Activated CD4-positive, alpha-beta T cell treated with anti-CD3 and anti-CD28 coated beads, Interleukin-2, Interleukin-4, amounts not matched to agents 100 ng/mL and 50 ng/mL, durations not matched to agents 16 hours and 8 hours (primary cell): ENCODE measurements at regions not wholly inside any gene's neighbourhood (a gene's known extent, or its start where the extent isn't known, plus 50 kb on each side); places are given as distances from the start of the nearest gene placed in this dataset.

Experiments
- DNase-seq: peaks from one replicate; pipeline ENCODE4 v3.0.0-alpha.2; 2020; ENCODE audit warnings: low spot score

- DNase-seq, result no peak
Observed at GRCh38 chr3:84439476-84439875, 519.3 kb upstream of the CADM2 start.

- DNase-seq, result no peak
Observed at GRCh38 chr3:84440291-84440690, 518.5 kb upstream of the CADM2 start.

- no peak for DNase-seq
Observed at GRCh38 chr3:84442533-84442932, 516.3 kb upstream of the CADM2 start.

- no peak for DNase-seq
Observed at GRCh38 chr3:84444726-84445521, 513.9 kb upstream of the CADM2 start.

- no peak for DNase-seq
Observed at GRCh38 chr3:84487296-84487695, 471.5 kb upstream of the CADM2 start.

GRCh38 chr3:84504761-84505160 is 454.0 kb upstream of the CADM2 start:
- DNase-seq, result no peak

- DNase-seq, result no peak
Observed at GRCh38 chr3:84510007-84510406, 448.8 kb upstream of the CADM2 start.

- no peak for DNase-seq
Observed at GRCh38 chr3:84522893-84523292, 435.9 kb upstream of the CADM2 start.

GRCh38 chr3:84536916-84537315 is 421.9 kb upstream of the CADM2 start:
- no peak for DNase-seq

- no peak for DNase-seq
Observed at GRCh38 chr3:84538597-84538996, 420.2 kb upstream of the CADM2 start.

- no peak for DNase-seq
Observed at GRCh38 chr3:84547207-84547606, 411.6 kb upstream of the CADM2 start.

GRCh38 chr3:84547971-84548970 is 410.5 kb upstream of the CADM2 start:
- DNase-seq, result peak; percentile 14

GRCh38 chr3:84555629-84556028 is 403.2 kb upstream of the CADM2 start:
- DNase-seq, result no peak

- DNase-seq, result no peak
Observed at GRCh38 chr3:84566256-84566655, 392.5 kb upstream of the CADM2 start.

GRCh38 chr3:84567796-84568195 is 391.0 kb upstream of the CADM2 start:
- DNase-seq, result no peak

- DNase-seq, result no peak
Observed at GRCh38 chr3:84573962-84574361, 384.8 kb upstream of the CADM2 start.

- DNase-seq, result no peak
Observed at GRCh38 chr3:84586427-84586826, 372.4 kb upstream of the CADM2 start.

- no peak for DNase-seq
Observed at GRCh38 chr3:84600703-84601225, 358.0 kb upstream of the CADM2 start.

- no peak for DNase-seq
Observed at GRCh38 chr3:84601303-84601702, 357.5 kb upstream of the CADM2 start.

GRCh38 chr3:84621823-84622222 is 337.0 kb upstream of the CADM2 start:
- DNase-seq, result no peak

GRCh38 chr3:84634668-84635067 is 324.1 kb upstream of the CADM2 start:
- no peak for DNase-seq

GRCh38 chr3:84637272-84637671 is 321.5 kb upstream of the CADM2 start:
- DNase-seq, result no peak

- no peak for DNase-seq
Observed at GRCh38 chr3:84666468-84666867, 292.3 kb upstream of the CADM2 start.
